Vagina (tissue), 2 donors: ENCODE measurements at regions not wholly inside any gene's neighbourhood (a gene's known extent, or its start where the extent isn't known, plus 50 kb on each side); places are given as distances from the start of the nearest gene placed in this dataset.

Source experiments
- POLR2A ChIP-seq, 2 donors: fragments of 450-650 bp; IDR thresholded peaks; one replicate each; pipeline ENCODE4 v1.6.1; 2017; ENCODE audit warnings: antibody characterized with exemption in 2 of 2, mild to moderate bottlenecking in 2 of 2, moderate library complexity in 2 of 2
- POLR2AphosphoS5 ChIP-seq, 2 donors: sonication (generic); formaldehyde crosslinking; IDR thresholded peaks; one replicate each; pipeline ENCODE4 v1.9.0; 2017; ENCODE audit warnings: antibody characterized with exemption in 2 of 2, mild to moderate bottlenecking in 2 of 2, low read depth in 1 of 2; ENCODE audit not compliant: insufficient read depth in 1 of 2
- TF ChIP-seq, protein P1 (sequence below), 3 experiments: fragments of 450-650 bp in 2 of 3; fragments of 200-600 bp in 1 of 3; sonication (generic) in 1 of 3; IDR thresholded peaks; one replicate each; pipeline ENCODE4 v1.5.1; 2017 to 2019; ENCODE audit warnings: antibody characterized with exemption in 3 of 3, mild to moderate bottlenecking in 2 of 3, moderate library complexity in 2 of 3

- TF ChIP-seq POLR2AphosphoS5 (IDR thresholded peaks at IDR 0.05; ENCODE audit: insufficient read depth in 1 of 2, low read depth in 1 of 2) (no peak), POLR2A (IDR thresholded peaks at IDR 0.05) (no peak)
- TF ChIP-seq, protein P1, sequence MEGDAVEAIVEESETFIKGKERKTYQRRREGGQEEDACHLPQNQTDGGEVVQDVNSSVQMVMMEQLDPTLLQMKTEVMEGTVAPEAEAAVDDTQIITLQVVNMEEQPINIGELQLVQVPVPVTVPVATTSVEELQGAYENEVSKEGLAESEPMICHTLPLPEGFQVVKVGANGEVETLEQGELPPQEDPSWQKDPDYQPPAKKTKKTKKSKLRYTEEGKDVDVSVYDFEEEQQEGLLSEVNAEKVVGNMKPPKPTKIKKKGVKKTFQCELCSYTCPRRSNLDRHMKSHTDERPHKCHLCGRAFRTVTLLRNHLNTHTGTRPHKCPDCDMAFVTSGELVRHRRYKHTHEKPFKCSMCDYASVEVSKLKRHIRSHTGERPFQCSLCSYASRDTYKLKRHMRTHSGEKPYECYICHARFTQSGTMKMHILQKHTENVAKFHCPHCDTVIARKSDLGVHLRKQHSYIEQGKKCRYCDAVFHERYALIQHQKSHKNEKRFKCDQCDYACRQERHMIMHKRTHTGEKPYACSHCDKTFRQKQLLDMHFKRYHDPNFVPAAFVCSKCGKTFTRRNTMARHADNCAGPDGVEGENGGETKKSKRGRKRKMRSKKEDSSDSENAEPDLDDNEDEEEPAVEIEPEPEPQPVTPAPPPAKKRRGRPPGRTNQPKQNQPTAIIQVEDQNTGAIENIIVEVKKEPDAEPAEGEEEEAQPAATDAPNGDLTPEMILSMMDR (IDR thresholded peaks at IDR 0.05) = no peak
These were observed 82.4 kb downstream of the NR2F2 start for GRCh38 chr15:96412906-96413231.
